ENCODE measurements at regions not wholly inside any gene's neighbourhood (a gene's known extent, or its start where the extent isn't known, plus 50 kb on each side); places are given as distances from the start of the nearest gene placed in this dataset.

GRCh38 chr14:94974893-94975292 lies 182.4 kb downstream of the DICER1 start:
- TF ChIP-seq CTCF (IDR thresholded peaks at IDR 0.05; ENCODE audit: control extremely low read depth in 1 of 3, insufficient read depth in 1 of 3, low read depth in 1 of 3, low read length in 3 of 3) (no peak), EP300 (IDR thresholded peaks at IDR 0.05; ENCODE audit: borderline replicate concordance in 1 of 2, low read depth in 2 of 2, low read length in 2 of 2) (no peak), EZH2 (IDR thresholded peaks at IDR 0.05; ENCODE audit: low read depth, low read length, severe bottlenecking) (no peak), RAD21 (IDR thresholded peaks at IDR 0.05 in 1 of 2, conservative IDR thresholded peaks at IDR 0.05 in 1 of 2; ENCODE audit: low read depth in 2 of 2, low read length in 2 of 2) (no peak), GTF2F1 (IDR thresholded peaks at IDR 0.05; ENCODE audit: borderline replicate concordance, low read depth, low read length) (no peak), POLR2AphosphoS5 (IDR thresholded peaks at IDR 0.05; ENCODE audit: low read depth, low read length) (no peak), GABPA (IDR thresholded peaks at IDR 0.05; ENCODE audit: borderline replicate concordance, insufficient read depth, low read length) (no peak), KDM1A (IDR thresholded peaks at IDR 0.05; ENCODE audit: borderline replicate concordance, low read length) (no peak), CEBPB (IDR thresholded peaks at IDR 0.05; ENCODE audit: low read depth, low read length) (no peak), SP1 (IDR thresholded peaks at IDR 0.05; ENCODE audit: low read depth, low read length) (no peak), TAF1 (IDR thresholded peaks at IDR 0.05; ENCODE audit: low read depth, low read length) (no peak), E2F6 (IDR thresholded peaks at IDR 0.05) (no peak), POLR2A (IDR thresholded peaks at IDR 0.05; ENCODE audit: control extremely low read depth in 1 of 2, low read depth in 2 of 2, low read length in 2 of 2) (no peak), USF2 (IDR thresholded peaks at IDR 0.05; ENCODE audit: low read length) (no peak)

Data from H1 (cell line).